IMR-90 (cell line): ENCODE measurements at regions not wholly inside any gene's neighbourhood (a gene's known extent, or its start where the extent isn't known, plus 50 kb on each side); places are given as distances from the start of the nearest gene placed in this dataset.

ENCODE experiments used
- ATAC-seq: fragments of 200-7000 bp; cut with Tn5 transposase; 2 replicates; pipeline ENCODE4 v1.9.1; 2020; ENCODE audit warnings: low read depth, mild to moderate bottlenecking, moderate library complexity
- BruUV-seq: library from RNA; stranded (reverse); fragments of 400-500 nt; replicated peaks from 2 replicates; lab custom pipeline; 2021; lab: Mats Ljungman, UMichigan
- CTCF ChIA-PET: fragments of 300-600 bp; formaldehyde crosslinking; extraction: SDS; loops from one replicate; lab custom pipeline; 2021; ENCODE audit warnings: antibody characterized with exemption; lab: Yijun Ruan, JAX
- POLR2A ChIA-PET: fragments of 300-600 bp; sonication (Branson Sonifier 250); formaldehyde crosslinking; loops from one replicate; lab custom pipeline; 2022; ENCODE audit warnings: antibody characterized with exemption; ENCODE audit not compliant: unreplicated experiment; lab: Charles Lee
- DNase-seq: peaks from one replicate; pipeline ENCODE4 v3.0.0; 2013
- H2AFZ ChIP-seq: replicated peaks from 2 replicates; pipeline ENCODE3; 2013; ENCODE audit warnings: low read length, mild to moderate bottlenecking; ENCODE audit not compliant: poor library complexity
- H2AK5ac ChIP-seq: 2 replicates; pipeline ENCODE4 v1.6.1; 2013; ENCODE audit warnings: low read depth, low read length, inconsistent platforms
- H2AK9ac ChIP-seq: replicated peaks from 2 replicates; pipeline ENCODE3; 2013; ENCODE audit warnings: mild to moderate bottlenecking, low read depth, low read length, moderate library complexity; ENCODE audit not compliant: poor library complexity
- H2BK120ac ChIP-seq: 2 replicates; pipeline ENCODE4 v1.6.1; 2013; ENCODE audit warnings: low read depth, low read length, inconsistent platforms
- H2BK15ac ChIP-seq: 3 replicates; pipeline ENCODE4 v1.6.1; 2013; ENCODE audit warnings: low read depth, low read length, inconsistent platforms
- H2BK20ac ChIP-seq: 2 replicates; pipeline ENCODE4 v1.6.1; 2013; ENCODE audit warnings: low read depth, mild to moderate bottlenecking, inconsistent platforms, low read length, moderate library complexity
- H2BK5ac ChIP-seq: 2 replicates; pipeline ENCODE4 v1.6.1; 2013; ENCODE audit warnings: mild to moderate bottlenecking, low read depth, low read length, inconsistent platforms; ENCODE audit not compliant: poor library complexity, severe bottlenecking
- H3K14ac ChIP-seq: replicated peaks from 2 replicates; pipeline ENCODE4 v1.6.1; 2013; ENCODE audit warnings: low read depth, low read length, inconsistent platforms
- H3K18ac ChIP-seq: 2 replicates; pipeline ENCODE4 v1.6.1; 2013; ENCODE audit warnings: low read depth, low read length, control low read depth
- H3K23ac ChIP-seq: 2 replicates; pipeline ENCODE4 v1.6.1; 2013; ENCODE audit warnings: low read depth, low read length, inconsistent platforms
- H3K27ac ChIP-seq: 2 replicates; pipeline ENCODE4 v1.5.1; 2013; ENCODE audit warnings: mild to moderate bottlenecking, control low read depth, low read length; ENCODE audit not compliant: insufficient read depth
- H3K27me3 ChIP-seq: 2 replicates; pipeline ENCODE4 v1.6.1; 2013; ENCODE audit warnings: low read length; ENCODE audit not compliant: control insufficient read depth, insufficient read depth
- H3K36me3 ChIP-seq: 2 replicates; pipeline ENCODE4 v1.6.1; 2013; ENCODE audit warnings: low read length, mixed read lengths; ENCODE audit not compliant: control insufficient read depth, insufficient read depth
- H3K4ac ChIP-seq: 2 replicates; pipeline ENCODE4 v1.6.1; 2013; ENCODE audit warnings: low read depth, low read length, inconsistent platforms
- H3K4me1 ChIP-seq: 2 replicates; pipeline ENCODE4 v1.6.1; 2013; ENCODE audit warnings: low read length, mixed read lengths; ENCODE audit not compliant: control insufficient read depth, insufficient read depth
- H3K4me2 ChIP-seq: 2 replicates; pipeline ENCODE4 v1.6.1; 2013; ENCODE audit warnings: low read depth, mild to moderate bottlenecking, control low read depth, low read length, moderate library complexity
- H3K4me3 ChIP-seq: 2 replicates; pipeline ENCODE4 v1.5.1; 2013; ENCODE audit warnings: low read depth, mild to moderate bottlenecking, control low read depth, low read length, moderate library complexity; ENCODE audit not compliant: insufficient read depth
- H3K56ac ChIP-seq: 2 replicates; pipeline ENCODE4 v1.6.1; 2013; ENCODE audit warnings: low read length, inconsistent platforms; ENCODE audit not compliant: insufficient read depth; ENCODE audit errors: extremely low read depth
- H3K79me1 ChIP-seq, 2 experiments: 2 replicates each; pipeline ENCODE4 v1.6.1; 2013; ENCODE audit warnings: low read length in 2 of 2, inconsistent platforms in 1 of 2, low read depth in 1 of 2
- H3K9ac ChIP-seq: 2 replicates; pipeline ENCODE4 v1.6.1; 2013; ENCODE audit warnings: low read depth, low read length, control low read depth
- H3K9me1 ChIP-seq: 2 replicates; pipeline ENCODE4 v1.6.1; 2013; ENCODE audit warnings: low read length, inconsistent platforms; ENCODE audit not compliant: insufficient read depth
- H3K9me3 ChIP-seq: 2 replicates; pipeline ENCODE4 v1.6.1; 2013; ENCODE audit warnings: low read length; ENCODE audit not compliant: control insufficient read depth, insufficient read depth
- H4K20me1 ChIP-seq: 2 replicates; pipeline ENCODE4 v1.6.1; 2013; ENCODE audit warnings: low read length, inconsistent platforms; ENCODE audit not compliant: insufficient read depth
- H4K5ac ChIP-seq: 2 replicates; pipeline ENCODE4 v1.6.1; 2013; ENCODE audit warnings: mild to moderate bottlenecking, low read depth, low read length, control low read depth
- H4K8ac ChIP-seq, 2 experiments: 2 replicates each; pipeline ENCODE4 v1.6.1; 2013; ENCODE audit warnings: low read depth in 2 of 2, low read length in 2 of 2, control low read depth in 1 of 2, inconsistent platforms in 1 of 2
- H4K91ac ChIP-seq: 2 replicates; pipeline ENCODE4 v1.6.1; 2013; ENCODE audit warnings: low read depth, low read length, inconsistent platforms; ENCODE audit not compliant: insufficient read depth
- BHLHE40 ChIP-seq: fragments of 150-350 bp; IDR thresholded peaks from 2 replicates; pipeline ENCODE4 v1.6.1; 2016; ENCODE audit warnings: mild to moderate bottlenecking, low read depth, low read length
- CEBPB ChIP-seq: IDR thresholded peaks from 2 replicates; pipeline ENCODE4 v1.6.1; 2012; ENCODE audit warnings: low read depth, low read length, improper control_type of control experiment
- CHD1 ChIP-seq: IDR thresholded peaks from 2 replicates; pipeline ENCODE4 v1.6.1; 2012; ENCODE audit warnings: low read depth, low read length, improper control_type of control experiment
- CTCF ChIP-seq: conservative IDR thresholded peaks from 2 replicates; pipeline ENCODE4 v1.5.1; 2012; ENCODE audit warnings: mild to moderate bottlenecking, low read depth, low read length, improper control_type of control experiment
- ELK1 ChIP-seq: fragments of 150-350 bp; IDR thresholded peaks from 2 replicates; pipeline ENCODE4 v1.6.1; 2016; ENCODE audit warnings: low read depth, mild to moderate bottlenecking, low read length, moderate library complexity, borderline replicate concordance
- FOS ChIP-seq: fragments of 150-350 bp; IDR thresholded peaks from 2 replicates; pipeline ENCODE4 v1.6.1; 2016; ENCODE audit warnings: low read depth, low read length
- MAFK ChIP-seq: IDR thresholded peaks from 2 replicates; pipeline ENCODE4 v1.6.1; 2012; ENCODE audit warnings: low read depth, low read length, improper control_type of control experiment
- MAZ ChIP-seq: IDR thresholded peaks from 2 replicates; pipeline ENCODE4 v1.6.1; 2012; ENCODE audit warnings: low read depth, mild to moderate bottlenecking, low read length, improper control_type of control experiment, moderate library complexity, borderline replicate concordance
- MXI1 ChIP-seq: IDR thresholded peaks from 2 replicates; pipeline ENCODE4 v1.6.1; 2012; ENCODE audit warnings: low read depth, mild to moderate bottlenecking, low read length, moderate library complexity, borderline replicate concordance
- NFE2L2 ChIP-seq: fragments of 150-350 bp; IDR thresholded peaks from 2 replicates; pipeline ENCODE4 v1.6.1; 2016; ENCODE audit warnings: low read depth, mild to moderate bottlenecking, low read length
- POLR2A ChIP-seq: IDR thresholded peaks from 2 replicates; pipeline ENCODE4 v1.6.1; 2012; ENCODE audit warnings: mild to moderate bottlenecking, low read depth, low read length
- RAD21 ChIP-seq: IDR thresholded peaks from 2 replicates; pipeline ENCODE4 v1.6.1; 2012; ENCODE audit warnings: low read length, improper control_type of control experiment
- RCOR1 ChIP-seq: IDR thresholded peaks from 2 replicates; pipeline ENCODE4 v1.6.1; 2012; ENCODE audit warnings: mild to moderate bottlenecking, low read length, improper control_type of control experiment; ENCODE audit not compliant: insufficient replicate concordance
- RFX5 ChIP-seq: IDR thresholded peaks from 2 replicates; pipeline ENCODE4 v1.8.0; 2012; ENCODE audit warnings: low read depth, mild to moderate bottlenecking, low read length, moderate library complexity
- SMC3 ChIP-seq: fragments of 150-350 bp; IDR thresholded peaks from 2 replicates; pipeline ENCODE4 v1.6.1; 2016; ENCODE audit warnings: low read depth, mild to moderate bottlenecking, antibody characterized with exemption, low read length, moderate library complexity
- WGBS, 2 experiments: methylation state at CpG; one replicate each; pipeline versions ENCODE4 v1.1.5 to v1.1.7; 2013; ENCODE audit warnings: missing lambda C conversion rate in 2 of 2; ENCODE audit not compliant: insufficient read length in 1 of 2; ENCODE audit errors: extremely low coverage in 2 of 2; 5-methylcytosine and 5-hydroxymethylcytosine counted together
- dilution Hi-C: fragments of 300-500 bp; cut with HindIII; formaldehyde crosslinking; loops from one replicate; pipeline ENCODE4 v1.14.3; 2018; ENCODE audit warnings: low sequenced_read_pairs; ENCODE audit not compliant: unreplicated experiment
- in situ Hi-C: fragments of 300-500 bp; cut with MboI; formaldehyde crosslinking; loops from 3 replicates; pipeline ENCODE4 v1.14.3; 2019; ENCODE audit warnings: low sequenced_read_pairs, inconsistent platforms, mixed read lengths
- intact Hi-C: fragments of 100-400 bp; cut with micrococcal nuclease; formaldehyde crosslinking; loops from 2 replicates; pipeline ENCODE4 v1.10.0; 2022
- TF ChIP-seq, protein P1 (sequence below): fragments of 150-350 bp; IDR thresholded peaks from 2 replicates; pipeline ENCODE4 v1.6.1; 2017; ENCODE audit warnings: mild to moderate bottlenecking, antibody characterized with exemption, low read length, low read depth

DNA sequence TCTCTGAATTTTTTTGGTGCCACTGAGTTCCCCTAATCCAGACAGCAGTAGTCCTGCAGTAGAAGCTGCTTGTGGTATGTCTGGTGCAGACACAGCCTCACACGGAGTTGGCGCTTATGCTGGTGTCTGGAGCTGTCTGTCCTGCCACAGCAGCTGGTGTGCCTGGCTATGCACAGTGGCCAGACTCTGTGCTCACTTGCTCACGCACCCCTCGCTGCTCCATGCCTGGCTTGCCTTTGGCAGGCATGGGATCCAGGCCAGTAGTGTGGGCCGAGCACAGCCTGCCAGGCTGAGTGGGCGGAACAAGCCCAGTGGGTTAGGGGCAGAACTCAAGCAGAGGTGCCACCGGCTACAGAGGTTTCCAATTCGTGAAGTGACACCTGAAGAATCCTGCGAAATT lies 845.9 kb upstream of the PCDH9 start:
- no peaks in the 10 kb centered on the region for H3K27me3 ChIP-seq
- H4K5ac ChIP-seq = no peak overlapping the region
- no peak overlapping the region for H2AFZ ChIP-seq

More for the DNA sequence above, 845.9 kb upstream of the PCDH9 start:
- ChIA-PET POLR2A (no interaction called here), CTCF (interaction anchor here (0.6 kb wide), 1 partner anchor 54 kb away, joined by 3 read pairs; no protein-coding TSS in a partner anchor)
- no TSS peak for BruUV-seq
- Histone ChIP-seq H3K4ac (no peak overlapping the region), H3K4me2 (no peak overlapping the region), H2BK5ac (no peak overlapping the region), H4K20me1 (no peaks in the 10 kb centered on the region), H3K4me3 (no peak overlapping the region), H3K18ac (no peak overlapping the region), H2AK5ac (no peak overlapping the region), H2BK15ac (no peak overlapping the region), H3K9me1 (no peaks in the 10 kb centered on the region), H2BK20ac (no peak overlapping the region), H4K91ac (no peak overlapping the region), H3K9ac (no peak overlapping the region), H2AK9ac (no peak overlapping the region), H3K4me1 (no peaks in the 10 kb centered on the region), H4K8ac (no peak overlapping the region), H3K79me1 (no peaks in the 10 kb centered on the region), H3K23ac (no peak overlapping the region), H3K27ac (no peak overlapping the region), H3K36me3 (no peaks in the 10 kb centered on the region), H3K14ac (no peak overlapping the region), H3K56ac (no peak overlapping the region), H2BK120ac (no peak overlapping the region), H3K9me3 (peaks cover 15% of the 10 kb centered on the region)
- no peak for DNase-seq
- ATAC-seq = no peak
- no peak for TF ChIP-seq CTCF
- no peak for TF ChIP-seq NFE2L2
- no peak for TF ChIP-seq CEBPB
- no peak for TF ChIP-seq CHD1
- no peak for TF ChIP-seq MXI1
- no peak for TF ChIP-seq BHLHE40
- no peak for TF ChIP-seq FOS
- TF ChIP-seq, protein P1, sequence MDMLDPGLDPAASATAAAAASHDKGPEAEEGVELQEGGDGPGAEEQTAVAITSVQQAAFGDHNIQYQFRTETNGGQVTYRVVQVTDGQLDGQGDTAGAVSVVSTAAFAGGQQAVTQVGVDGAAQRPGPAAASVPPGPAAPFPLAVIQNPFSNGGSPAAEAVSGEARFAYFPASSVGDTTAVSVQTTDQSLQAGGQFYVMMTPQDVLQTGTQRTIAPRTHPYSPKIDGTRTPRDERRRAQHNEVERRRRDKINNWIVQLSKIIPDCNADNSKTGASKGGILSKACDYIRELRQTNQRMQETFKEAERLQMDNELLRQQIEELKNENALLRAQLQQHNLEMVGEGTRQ = no peak
- no peak for TF ChIP-seq POLR2A
- no peak for TF ChIP-seq RFX5
- no peak for TF ChIP-seq MAZ
- no peak for TF ChIP-seq RAD21
- no peak for TF ChIP-seq SMC3
- no peak for TF ChIP-seq RCOR1
- no peak for TF ChIP-seq ELK1
- TF ChIP-seq MAFK = no peak
- intact Hi-C loops (no loop called here), in situ Hi-C loops (no loop called here), dilution Hi-C loops (no loop called here)
- WGBS, 2 experiments = no CpG with 5 or more reads among the region's 9 CpGs
